ENCODE measurements at regions not wholly inside any gene's neighbourhood (a gene's known extent, or its start where the extent isn't known, plus 50 kb on each side); places are given as distances from the start of the nearest gene placed in this dataset.

DNA sequence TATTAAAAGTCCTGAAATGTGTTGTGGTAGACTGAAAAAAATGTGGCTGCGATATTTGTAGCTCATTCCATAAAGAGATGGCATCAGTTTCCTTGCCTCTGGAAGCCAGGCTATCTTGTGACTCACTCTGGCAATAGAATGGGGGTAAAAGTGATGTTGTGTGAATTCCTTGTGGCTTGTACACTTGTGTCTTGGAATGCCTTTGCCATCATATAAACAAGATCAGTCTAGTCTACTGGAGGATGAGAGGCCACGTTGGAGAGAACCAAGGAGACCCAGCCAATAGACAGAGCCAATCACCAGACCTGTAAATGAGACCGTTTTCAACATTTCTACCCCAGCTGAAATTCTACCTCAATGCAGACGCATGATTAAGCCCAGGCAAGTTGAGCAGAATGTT, 254.1 kb downstream of the TRIB2 start:
- Histone ChIP-seq H3K4me2 (ENCODE audit: low read depth, low read length) (no peak overlapping the region), H4K20me1 (ENCODE audit: insufficient read depth, low read length) (no peaks in the 10 kb centered on the region), H2AFZ (ENCODE audit: low read length) (no peak overlapping the region), H3K4me3 (replicated peaks in 1 of 3; ENCODE audit: insufficient read depth in 1 of 3, low read depth in 2 of 3, low read length in 3 of 3) (no peak overlapping the region), H3K9ac (ENCODE audit: insufficient read depth, low read depth, low read length) (no peak overlapping the region), H3K9me3 (ENCODE audit: low read length) (no peaks in the 10 kb centered on the region), H3K79me2 (ENCODE audit: insufficient read depth, low read length) (no peaks in the 10 kb centered on the region), H3K4me1 (ENCODE audit: insufficient read depth, low read length) (no peaks in the 10 kb centered on the region), H3K27me3 (ENCODE audit: control insufficient read depth in 1 of 2, insufficient read depth in 2 of 2, low read length in 2 of 2) (no peaks in the 10 kb centered on the region), H3K27ac (ENCODE audit: extremely low read length, insufficient read depth, low read length) (no peak overlapping the region), H3K36me3 (replicated peaks in 1 of 2; ENCODE audit: control insufficient read depth in 1 of 2, insufficient read depth in 2 of 2, low read length in 2 of 2) (no peaks in the 10 kb centered on the region)
- WGBS (ENCODE audit: low lambda C conversion rate) = 10% methylated on average over 4 of the region's 4 CpGs
- TF ChIP-seq HMGA1 (CRISPR knock-in tag; conservative IDR thresholded peaks at IDR 0.05) (no peak), ZNF841 (CRISPR knock-in tag; IDR thresholded peaks at IDR 0.05; ENCODE audit: borderline replicate concordance) (no peak), ZBTB20 (CRISPR knock-in tag; IDR thresholded peaks at IDR 0.05; ENCODE audit: borderline replicate concordance, low read depth) (no peak), RBFOX2 (IDR thresholded peaks at IDR 0.05; ENCODE audit: low read depth, low read length) (no peak), CSRNP1 (CRISPR knock-in tag; IDR thresholded peaks at IDR 0.05) (no peak), NCOA5 (CRISPR knock-in tag; IDR thresholded peaks at IDR 0.05) (no peak), ATF5 (CRISPR knock-in tag; IDR thresholded peaks at IDR 0.05; ENCODE audit: low read depth) (no peak), ZNF629 (CRISPR knock-in tag; conservative IDR thresholded peaks at IDR 0.05) (no peak), ZFP36L2 (CRISPR knock-in tag; IDR thresholded peaks at IDR 0.05) (no peak), ZNF670 (CRISPR knock-in tag; IDR thresholded peaks at IDR 0.05; ENCODE audit: borderline replicate concordance) (no peak), AGO1 (IDR thresholded peaks at IDR 0.05; ENCODE audit: low read depth, low read length, poor library complexity, severe bottlenecking) (no peak), ZNF660 (CRISPR knock-in tag; IDR thresholded peaks at IDR 0.05; ENCODE audit: borderline replicate concordance, low read depth) (no peak), MEF2D (CRISPR knock-in tag; IDR thresholded peaks at IDR 0.05) (no peak), ZSCAN29 (CRISPR knock-in tag; conservative IDR thresholded peaks at IDR 0.05) (no peak), RFXAP (CRISPR knock-in tag; IDR thresholded peaks at IDR 0.05; ENCODE audit: borderline replicate concordance) (no peak)
- TF ChIP-seq, protein P1, sequence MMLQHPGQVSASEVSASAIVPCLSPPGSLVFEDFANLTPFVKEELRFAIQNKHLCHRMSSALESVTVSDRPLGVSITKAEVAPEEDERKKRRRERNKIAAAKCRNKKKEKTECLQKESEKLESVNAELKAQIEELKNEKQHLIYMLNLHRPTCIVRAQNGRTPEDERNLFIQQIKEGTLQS (CRISPR knock-in tag; IDR thresholded peaks at IDR 0.05) = no peak
- TF ChIP-seq, protein P2, sequence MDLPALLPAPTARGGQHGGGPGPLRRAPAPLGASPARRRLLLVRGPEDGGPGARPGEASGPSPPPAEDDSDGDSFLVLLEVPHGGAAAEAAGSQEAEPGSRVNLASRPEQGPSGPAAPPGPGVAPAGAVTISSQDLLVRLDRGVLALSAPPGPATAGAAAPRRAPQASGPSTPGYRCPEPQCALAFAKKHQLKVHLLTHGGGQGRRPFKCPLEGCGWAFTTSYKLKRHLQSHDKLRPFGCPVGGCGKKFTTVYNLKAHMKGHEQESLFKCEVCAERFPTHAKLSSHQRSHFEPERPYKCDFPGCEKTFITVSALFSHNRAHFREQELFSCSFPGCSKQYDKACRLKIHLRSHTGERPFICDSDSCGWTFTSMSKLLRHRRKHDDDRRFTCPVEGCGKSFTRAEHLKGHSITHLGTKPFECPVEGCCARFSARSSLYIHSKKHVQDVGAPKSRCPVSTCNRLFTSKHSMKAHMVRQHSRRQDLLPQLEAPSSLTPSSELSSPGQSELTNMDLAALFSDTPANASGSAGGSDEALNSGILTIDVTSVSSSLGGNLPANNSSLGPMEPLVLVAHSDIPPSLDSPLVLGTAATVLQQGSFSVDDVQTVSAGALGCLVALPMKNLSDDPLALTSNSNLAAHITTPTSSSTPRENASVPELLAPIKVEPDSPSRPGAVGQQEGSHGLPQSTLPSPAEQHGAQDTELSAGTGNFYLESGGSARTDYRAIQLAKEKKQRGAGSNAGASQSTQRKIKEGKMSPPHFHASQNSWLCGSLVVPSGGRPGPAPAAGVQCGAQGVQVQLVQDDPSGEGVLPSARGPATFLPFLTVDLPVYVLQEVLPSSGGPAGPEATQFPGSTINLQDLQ (CRISPR knock-in tag; IDR thresholded peaks at IDR 0.05) = no peak
- TF ChIP-seq, protein P3, sequence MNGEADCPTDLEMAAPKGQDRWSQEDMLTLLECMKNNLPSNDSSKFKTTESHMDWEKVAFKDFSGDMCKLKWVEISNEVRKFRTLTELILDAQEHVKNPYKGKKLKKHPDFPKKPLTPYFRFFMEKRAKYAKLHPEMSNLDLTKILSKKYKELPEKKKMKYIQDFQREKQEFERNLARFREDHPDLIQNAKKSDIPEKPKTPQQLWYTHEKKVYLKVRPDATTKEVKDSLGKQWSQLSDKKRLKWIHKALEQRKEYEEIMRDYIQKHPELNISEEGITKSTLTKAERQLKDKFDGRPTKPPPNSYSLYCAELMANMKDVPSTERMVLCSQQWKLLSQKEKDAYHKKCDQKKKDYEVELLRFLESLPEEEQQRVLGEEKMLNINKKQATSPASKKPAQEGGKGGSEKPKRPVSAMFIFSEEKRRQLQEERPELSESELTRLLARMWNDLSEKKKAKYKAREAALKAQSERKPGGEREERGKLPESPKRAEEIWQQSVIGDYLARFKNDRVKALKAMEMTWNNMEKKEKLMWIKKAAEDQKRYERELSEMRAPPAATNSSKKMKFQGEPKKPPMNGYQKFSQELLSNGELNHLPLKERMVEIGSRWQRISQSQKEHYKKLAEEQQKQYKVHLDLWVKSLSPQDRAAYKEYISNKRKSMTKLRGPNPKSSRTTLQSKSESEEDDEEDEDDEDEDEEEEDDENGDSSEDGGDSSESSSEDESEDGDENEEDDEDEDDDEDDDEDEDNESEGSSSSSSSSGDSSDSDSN (CRISPR knock-in tag; IDR thresholded peaks at IDR 0.05) = no peak
- BruUV-seq (replicated peaks) = no TSS peak
- no peak for FAIRE-seq
- in situ Hi-C loops (cut with HindIII; ENCODE audit: extremely low pct_ligation_motif_present, low pct_unique_long_range_greater_than_20kb) (no loop called here), intact Hi-C loops (cut with micrococcal nuclease; ENCODE audit: unreplicated experiment) (no loop called here)
- DNase-seq (ENCODE audit: low spot score) = no peak
- ChIA-PET CTCF (ENCODE audit: low intra/inter-chr PET ratio, low total read pairs) (no interaction called here), POLR2A (no interaction called here)
- no peak for ATAC-seq

All from HepG2 (cell line).